HepG2 (cell line): ENCODE measurements at regions not wholly inside any gene's neighbourhood (a gene's known extent, or its start where the extent isn't known, plus 50 kb on each side); places are given as distances from the start of the nearest gene placed in this dataset.
"Not testable (repeated sequence)": the region's sequence is repeated elsewhere in the genome, so short reads cannot be mapped to it uniquely, and the experiment has no call there.

Experiments used
- ATAC-seq: fragments of 200-7000 bp; cut with Tn5 transposase; 3 replicates; pipeline ENCODE4 v1.9.1; 2020; ENCODE audit warnings: mild to moderate bottlenecking, moderate library complexity
- BruUV-seq: library from RNA; stranded (reverse); fragments of 400-500 nt; replicated peaks from 2 replicates; lab custom pipeline; 2021; lab: Mats Ljungman, UMichigan
- CTCF ChIA-PET: fragments of 300-600 bp; formaldehyde crosslinking; extraction: SDS; loops from one replicate; lab custom pipeline; 2021; ENCODE audit warnings: low total read pairs, inconsistent platforms, low intra/inter-chr PET ratio; lab: Yijun Ruan, JAX
- POLR2A ChIA-PET: fragments of 350-600 bp; sonication (Branson Sonifier 250); formaldehyde crosslinking; loops from one replicate; lab custom pipeline; 2020; ENCODE audit warnings: antibody characterized with exemption, inconsistent platforms; lab: Yijun Ruan, JAX
- DNase-seq: peaks from one replicate; pipeline ENCODE4 v3.0.0-alpha.2; 2015; ENCODE audit warnings: low spot score
- FAIRE-seq: peaks from 3 replicates; lab custom pipeline; 2011; peaks lifted over from hg19 to GRCh38; lab: Jason Lieb, UNC
- H2AFZ ChIP-seq: one replicate; pipeline ENCODE4 v1.6.1; 2011; ENCODE audit warnings: low read length, inconsistent platforms
- H3K27ac ChIP-seq: fragments of 300-600 bp; 3 replicates; pipeline ENCODE4 v1.8.0; 2011; ENCODE audit warnings: mixed run types, mild to moderate bottlenecking, mixed read lengths, low read length, inconsistent platforms; ENCODE audit not compliant: insufficient read depth; ENCODE audit errors: extremely low read length
- H3K27me3 ChIP-seq, 2 experiments: fragments of 200-600 bp in 1 of 2; 2 replicates in 1 of 2; 3 replicates in 1 of 2; pipeline versions ENCODE4 v1.6.0 to v1.8.0; 2011; ENCODE audit warnings: low read length in 2 of 2, mild to moderate bottlenecking in 2 of 2, moderate library complexity in 2 of 2, inconsistent platforms in 1 of 2; ENCODE audit not compliant: insufficient read depth in 2 of 2, control insufficient read depth in 1 of 2
- H3K36me3 ChIP-seq, 2 experiments: fragments of 200-600 bp in 1 of 2; replicated peaks in 1 of 2; 2 replicates in 1 of 2; 3 replicates in 1 of 2; pipeline versions ENCODE4 v1.5.1 to v1.8.0; 2011; ENCODE audit warnings: low read length in 2 of 2, inconsistent platforms in 1 of 2; ENCODE audit not compliant: insufficient read depth in 2 of 2, control insufficient read depth in 1 of 2
- H3K4me1 ChIP-seq: 2 replicates; pipeline ENCODE4 v1.5.1; 2012; ENCODE audit warnings: low read length, inconsistent platforms; ENCODE audit not compliant: insufficient read depth
- H3K4me2 ChIP-seq: 2 replicates; pipeline ENCODE4 v1.6.0; 2011; ENCODE audit warnings: low read depth, low read length, inconsistent platforms
- H3K4me3 ChIP-seq, 3 experiments: fragments of 200-600 bp in 1 of 3; sonication (generic), shearing (Covaris generic) in 1 of 3; replicated peaks in 1 of 3; 2 replicates each; pipeline ENCODE4 v1.5.1; 2011 to 2016; ENCODE audit warnings: low read length in 3 of 3, inconsistent platforms in 2 of 3, low read depth in 2 of 3, mild to moderate bottlenecking in 2 of 3, control low read depth in 1 of 3, mixed read lengths in 1 of 3; ENCODE audit not compliant: insufficient read depth in 1 of 3
- H3K79me2 ChIP-seq: one replicate; pipeline ENCODE4 v1.6.1; 2011; ENCODE audit warnings: low read length, inconsistent platforms; ENCODE audit not compliant: insufficient read depth
- H3K9ac ChIP-seq: 2 replicates; pipeline ENCODE4 v1.6.0; 2011; ENCODE audit warnings: mild to moderate bottlenecking, low read depth, low read length, inconsistent platforms; ENCODE audit not compliant: insufficient read depth
- H3K9me3 ChIP-seq: 2 replicates; pipeline ENCODE4 v1.5.1; 2012; ENCODE audit warnings: mild to moderate bottlenecking, low read length
- H4K20me1 ChIP-seq: 2 replicates; pipeline ENCODE4 v1.6.0; 2011; ENCODE audit warnings: inconsistent platforms, mild to moderate bottlenecking, low read length, moderate library complexity; ENCODE audit not compliant: insufficient read depth
- MAFF ChIP-seq: IDR thresholded peaks from 2 replicates; pipeline ENCODE4 v1.6.1; 2011; ENCODE audit warnings: low read depth, low read length, improper control_type of control experiment
- MAFK ChIP-seq, 2 experiments: IDR thresholded peaks in 1 of 2; conservative IDR thresholded peaks in 1 of 2; 2 replicates each; pipeline ENCODE4 v1.6.1; 2011; ENCODE audit warnings: improper control_type of control experiment in 2 of 2, low read length in 2 of 2
- NFYC ChIP-seq: IDR thresholded peaks from 2 replicates; pipeline ENCODE4 v1.6.1; 2016; ENCODE audit warnings: missing genetic modification reagents, missing compliant biosample characterization
- SAFB2 ChIP-seq: sonication (generic); formaldehyde crosslinking; IDR thresholded peaks from 2 replicates; pipeline ENCODE4 v1.5.1; 2020; ENCODE audit warnings: missing genetic modification reagents, low read depth, mild to moderate bottlenecking, borderline replicate concordance
- USF2 ChIP-seq, 2 experiments: sonication (generic) in 1 of 2; formaldehyde crosslinking in 1 of 2; IDR thresholded peaks; 2 replicates each; pipeline versions ENCODE4 v1.5.1 to v1.6.1; 2011 to 2020; ENCODE audit warnings: borderline replicate concordance in 1 of 2, low read depth in 1 of 2, low read length in 1 of 2, mild to moderate bottlenecking in 1 of 2, missing genetic modification reagents in 1 of 2, moderate library complexity in 1 of 2
- ZBTB21 ChIP-seq: sonication (generic); formaldehyde crosslinking; IDR thresholded peaks from 2 replicates; pipeline ENCODE4 v1.4.0; 2020; ENCODE audit warnings: missing genetic modification reagents
- ZNF432 ChIP-seq: sonication (generic); formaldehyde crosslinking; IDR thresholded peaks from 2 replicates; pipeline ENCODE4 v1.5.0; 2020; ENCODE audit warnings: missing genetic modification reagents, mild to moderate bottlenecking, borderline replicate concordance
- ZNF639 ChIP-seq: conservative IDR thresholded peaks from 2 replicates; pipeline ENCODE4 v1.6.1; 2018; ENCODE audit warnings: missing genetic modification reagents
- WGBS: methylation state at CpG from one replicate; pipeline ENCODE4 v1.1.6; 2017; ENCODE audit warnings: low lambda C conversion rate; 5-methylcytosine and 5-hydroxymethylcytosine counted together
- in situ Hi-C: cut with HindIII; loops from 2 replicates; pipeline ENCODE4 v1.10.0; 2017; ENCODE audit warnings: low pct_unique_long_range_greater_than_20kb; ENCODE audit not compliant: extremely low pct_ligation_motif_present
- intact Hi-C: fragments of 100-400 bp; cut with micrococcal nuclease; formaldehyde crosslinking; loops from one replicate; pipeline ENCODE4 v1.10.0; 2022; ENCODE audit not compliant: unreplicated experiment

GRCh38 chr7:86445285-86445684, 198.4 kb upstream of the GRM3 start:
- H3K9me3 ChIP-seq, result peaks cover 5% of the 10 kb centered on the region; the same call in 1 of the 2 replicates
- no peaks in the 10 kb centered on the region for H3K27me3 ChIP-seq
- intact Hi-C loops (no loop called here), in situ Hi-C loops (no loop called here)
- H2AFZ ChIP-seq, result no peak overlapping the region
- BruUV-seq, result no TSS peak
- FAIRE-seq, result no peak
- no peak overlapping the region for H3K9ac ChIP-seq
- H3K79me2 ChIP-seq, result no peaks in the 10 kb centered on the region
- TF ChIP-seq ZBTB21 (CRISPR knock-in tag) (no peak), NFYC (CRISPR knock-in tag) (no peak), MAFK (conservative IDR thresholded peaks at IDR 0.05 in 1 of 2, IDR thresholded peaks at IDR 0.05 in 1 of 2; ENCODE audit: low read length in 2 of 2) (peak; percentile 71 to 91), SAFB2 (CRISPR knock-in tag) (no peak), MAFF (peak; percentile 85)
- H3K4me1 ChIP-seq, result no peaks in the 10 kb centered on the region
- H3K36me3 ChIP-seq, result no peaks in the 10 kb centered on the region
- no peak overlapping the region for H3K4me2 ChIP-seq
- H4K20me1 ChIP-seq, result no peaks in the 10 kb centered on the region
- ChIA-PET POLR2A (no interaction called here), CTCF (no interaction called here)
- H3K4me3 ChIP-seq, result no peak overlapping the region
- no peak overlapping the region for H3K27ac ChIP-seq
- no peak for DNase-seq
- ATAC-seq, result no peak

DNA sequence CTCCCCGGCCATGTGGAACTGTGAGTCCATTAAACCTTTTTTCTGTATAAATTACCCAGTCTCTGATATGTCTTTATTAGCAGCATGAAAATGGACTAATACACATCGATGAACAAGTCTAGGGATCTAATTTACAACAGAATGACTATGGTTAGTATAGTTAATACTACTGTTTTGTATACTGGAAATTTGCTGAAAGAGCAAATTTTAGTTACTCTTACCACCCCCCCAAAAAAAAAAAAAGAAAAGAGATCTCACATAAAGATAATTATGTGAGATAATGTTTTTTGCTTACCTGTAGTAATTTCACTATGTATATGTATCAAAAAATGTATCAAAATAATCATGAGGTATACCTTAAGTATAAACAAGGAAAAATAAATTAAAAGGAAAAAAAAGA, 199.5 kb upstream of the GRM3 start:
- H2AFZ ChIP-seq, result no peak overlapping the region
- 6% methylated on average over 2 of the region's 2 CpGs for WGBS
- no peaks in the 10 kb centered on the region for H3K79me2 ChIP-seq
- ATAC-seq, result no peak
- BruUV-seq, result no TSS peak
- peaks cover 5% of the 10 kb centered on the region; the same call in 1 of the 2 replicates for H3K9me3 ChIP-seq
- no peak overlapping the region for H3K4me3 ChIP-seq
- no peaks in the 10 kb centered on the region for H4K20me1 ChIP-seq
- in situ Hi-C loops (no loop called here), intact Hi-C loops (no loop called here)
- POLR2A ChIA-PET, result no interaction called here
- H3K9ac ChIP-seq, result no peak overlapping the region
- H3K27ac ChIP-seq, result no peak overlapping the region
- no peak overlapping the region for H3K4me2 ChIP-seq
- CTCF ChIA-PET, result no interaction called here
- DNase-seq, result no peak
- FAIRE-seq, result no peak
- H3K27me3 ChIP-seq, result no peaks in the 10 kb centered on the region
- TF ChIP-seq ZNF639 (CRISPR knock-in tag), result no peak
- TF ChIP-seq MAFK (conservative IDR thresholded peaks at IDR 0.05 in 1 of 2, IDR thresholded peaks at IDR 0.05 in 1 of 2; ENCODE audit: low read length in 2 of 2), result peak; percentile 28 to 58
- TF ChIP-seq ZNF432 (CRISPR knock-in tag), result no peak
- no peak for TF ChIP-seq USF2 (IDR thresholded peaks at IDR 0.05; ENCODE audit: low read depth, low read length)
- TF ChIP-seq USF2 (CRISPR knock-in tag; IDR thresholded peaks at IDR 0.05; ENCODE audit: borderline replicate concordance), result no peak
- TF ChIP-seq, all 625 proteins: peak for 1
- H3K36me3 ChIP-seq, result no peaks in the 10 kb centered on the region
- H3K4me1 ChIP-seq, result no peaks in the 10 kb centered on the region

DNA sequence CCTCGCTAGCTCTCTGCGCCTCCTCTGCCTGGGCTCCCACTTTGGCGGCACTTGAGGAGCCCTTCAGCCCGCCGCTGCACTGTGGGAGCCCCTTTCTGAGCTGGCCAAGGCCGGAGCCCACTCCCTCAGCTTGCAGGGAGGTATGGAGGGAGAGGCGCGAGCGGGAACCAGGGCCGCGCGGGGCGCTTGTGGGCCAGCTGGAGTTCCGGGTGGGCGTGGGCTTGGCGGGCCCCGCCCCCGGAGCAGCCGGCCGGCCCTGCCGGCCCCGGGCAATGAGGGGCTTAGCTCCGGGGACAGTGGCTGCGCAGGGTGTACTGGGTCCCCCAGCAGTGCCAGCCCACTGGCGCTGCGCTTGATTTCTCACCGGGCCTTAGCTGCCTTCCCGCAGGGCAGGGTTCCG, 203.3 kb upstream of the GRM3 start:
- H3K79me2 ChIP-seq, H3K9me3 ChIP-seq, H3K9ac ChIP-seq, H3K4me1 ChIP-seq, H3K27me3 ChIP-seq, H3K4me2 ChIP-seq, H2AFZ ChIP-seq, H3K4me3 ChIP-seq, ATAC-seq, POLR2A ChIA-PET, H3K36me3 ChIP-seq, FAIRE-seq, H4K20me1 ChIP-seq, in situ Hi-C loops, CTCF ChIA-PET, DNase-seq, intact Hi-C loops, H3K27ac ChIP-seq, BruUV-seq: not testable (repeated sequence)
- WGBS, result 55% methylated on average over 4 of the region's 29 CpGs
